WERI-Rb-1 (cell line): ENCODE measurements at regions not wholly inside any gene's neighbourhood (a gene's known extent, or its start where the extent isn't known, plus 50 kb on each side); places are given as distances from the start of the nearest gene placed in this dataset.

Experiments
- DNase-seq: peaks from one replicate; pipeline ENCODE4 v3.0.0-alpha.2; 2020
- H3K27ac ChIP-seq: fragments of 250-450 bp; sonication (Bioruptor Pico); 2 replicates; pipeline ENCODE4 v1.5.1; 2020; ENCODE audit warnings: mild to moderate bottlenecking, moderate library complexity
- H3K27me3 ChIP-seq: fragments of 250-450 bp; sonication (Bioruptor Pico); 2 replicates; pipeline ENCODE4 v1.5.1; 2021; ENCODE audit warnings: mild to moderate bottlenecking, low read depth, moderate library complexity; ENCODE audit not compliant: insufficient read depth, severe bottlenecking
- H3K36me3 ChIP-seq: fragments of 250-450 bp; sonication (Bioruptor Pico); 2 replicates; pipeline ENCODE4 v1.5.1; 2020; ENCODE audit warnings: mild to moderate bottlenecking, moderate library complexity
- H3K4me3 ChIP-seq: 2 replicates; pipeline ENCODE4 v1.5.1; 2011; ENCODE audit warnings: low read depth, mild to moderate bottlenecking, control low read depth, low read length
- H3K9me3 ChIP-seq: fragments of 250-450 bp; sonication (Bioruptor Pico); 2 replicates; pipeline ENCODE4 v1.5.1; 2021; ENCODE audit warnings: mild to moderate bottlenecking, moderate library complexity; ENCODE audit not compliant: severe bottlenecking
- TF ChIP-seq, protein P1 (sequence below): IDR thresholded peaks from 2 replicates; pipeline ENCODE4 v1.5.1; 2011; ENCODE audit warnings: low read depth, mild to moderate bottlenecking, control low read depth, inconsistent platforms, low read length

DNA sequence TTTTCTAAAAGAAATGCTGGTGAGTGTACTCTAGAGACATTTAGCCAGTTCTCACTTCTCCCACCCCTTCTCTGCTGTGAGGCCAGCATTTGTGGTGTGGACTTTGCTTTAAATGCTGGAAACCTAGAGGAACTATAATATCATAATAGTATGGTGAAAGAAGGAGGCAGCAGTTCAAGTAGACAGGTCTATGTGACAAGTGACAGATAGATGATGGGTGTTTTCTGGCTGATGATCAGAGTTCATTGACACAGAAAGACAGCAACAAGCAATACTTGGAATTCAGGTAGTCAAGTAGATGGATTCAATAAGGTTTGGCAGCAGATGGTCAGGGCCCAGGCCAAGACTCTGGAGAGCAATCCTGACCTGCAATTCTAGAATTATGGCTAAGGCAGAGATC lies 317.5 kb downstream of the PCDH7 start:
- TF ChIP-seq, protein P1, sequence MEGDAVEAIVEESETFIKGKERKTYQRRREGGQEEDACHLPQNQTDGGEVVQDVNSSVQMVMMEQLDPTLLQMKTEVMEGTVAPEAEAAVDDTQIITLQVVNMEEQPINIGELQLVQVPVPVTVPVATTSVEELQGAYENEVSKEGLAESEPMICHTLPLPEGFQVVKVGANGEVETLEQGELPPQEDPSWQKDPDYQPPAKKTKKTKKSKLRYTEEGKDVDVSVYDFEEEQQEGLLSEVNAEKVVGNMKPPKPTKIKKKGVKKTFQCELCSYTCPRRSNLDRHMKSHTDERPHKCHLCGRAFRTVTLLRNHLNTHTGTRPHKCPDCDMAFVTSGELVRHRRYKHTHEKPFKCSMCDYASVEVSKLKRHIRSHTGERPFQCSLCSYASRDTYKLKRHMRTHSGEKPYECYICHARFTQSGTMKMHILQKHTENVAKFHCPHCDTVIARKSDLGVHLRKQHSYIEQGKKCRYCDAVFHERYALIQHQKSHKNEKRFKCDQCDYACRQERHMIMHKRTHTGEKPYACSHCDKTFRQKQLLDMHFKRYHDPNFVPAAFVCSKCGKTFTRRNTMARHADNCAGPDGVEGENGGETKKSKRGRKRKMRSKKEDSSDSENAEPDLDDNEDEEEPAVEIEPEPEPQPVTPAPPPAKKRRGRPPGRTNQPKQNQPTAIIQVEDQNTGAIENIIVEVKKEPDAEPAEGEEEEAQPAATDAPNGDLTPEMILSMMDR = no peak
- no peak overlapping the region for H3K27ac ChIP-seq
- H3K36me3 ChIP-seq = no peaks in the 10 kb centered on the region
- no peak for DNase-seq
- no peaks in the 10 kb centered on the region for H3K27me3 ChIP-seq
- no peaks in the 10 kb centered on the region for H3K9me3 ChIP-seq
- no peak overlapping the region for H3K4me3 ChIP-seq

DNA sequence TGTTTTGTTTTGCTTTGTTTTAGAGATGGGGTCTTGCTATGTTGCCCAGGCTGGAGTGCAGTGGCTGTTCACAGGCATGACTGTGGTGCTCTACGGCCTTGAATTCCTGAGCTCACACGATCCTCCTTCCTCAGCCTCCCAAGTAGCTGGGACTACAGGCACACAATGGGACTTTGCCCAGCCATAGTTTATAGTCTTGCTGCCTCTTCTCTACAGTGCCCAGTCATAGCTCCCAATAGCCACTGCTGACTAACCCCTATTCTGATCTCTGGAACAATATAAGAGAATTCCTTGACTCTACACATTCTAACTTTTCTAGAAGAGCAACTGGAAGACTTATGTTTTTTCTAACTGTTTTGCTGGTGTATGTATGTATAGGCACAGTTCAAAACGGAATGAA lies 319.2 kb downstream of the PCDH7 start:
- Histone ChIP-seq H3K36me3 (no peaks in the 10 kb centered on the region), H3K9me3 (no peaks in the 10 kb centered on the region), H3K27me3 (no peaks in the 10 kb centered on the region), H3K4me3 (no peak overlapping the region), H3K27ac (no peak overlapping the region)
- TF ChIP-seq, protein P1 = no peak
- no peak for DNase-seq

DNA sequence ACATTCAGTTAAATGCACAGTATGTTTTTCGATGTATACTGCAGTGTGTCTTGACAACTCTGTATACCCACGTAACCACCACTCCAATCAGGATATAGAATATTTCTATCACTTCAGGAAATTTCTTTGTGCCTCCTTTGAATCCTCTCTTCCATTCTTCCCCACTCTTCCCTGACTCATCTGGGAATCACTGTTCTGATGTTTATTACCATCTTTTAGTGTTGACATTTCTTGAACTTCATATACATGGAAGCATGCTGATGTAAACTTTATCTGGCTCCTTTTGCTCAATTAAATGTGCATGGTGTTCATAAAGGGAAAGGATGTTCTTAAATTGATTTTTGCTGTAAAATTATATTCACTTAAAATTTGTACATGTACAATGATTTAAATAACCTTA lies 319.9 kb downstream of the PCDH7 start:
- DNase-seq = no peak
- no peaks in the 10 kb centered on the region for H3K27me3 ChIP-seq
- TF ChIP-seq, protein P1 = no peak
- H3K9me3 ChIP-seq = no peaks in the 10 kb centered on the region
- H3K36me3 ChIP-seq = no peaks in the 10 kb centered on the region
- no peak overlapping the region for H3K4me3 ChIP-seq
- H3K27ac ChIP-seq = no peak overlapping the region

DNA sequence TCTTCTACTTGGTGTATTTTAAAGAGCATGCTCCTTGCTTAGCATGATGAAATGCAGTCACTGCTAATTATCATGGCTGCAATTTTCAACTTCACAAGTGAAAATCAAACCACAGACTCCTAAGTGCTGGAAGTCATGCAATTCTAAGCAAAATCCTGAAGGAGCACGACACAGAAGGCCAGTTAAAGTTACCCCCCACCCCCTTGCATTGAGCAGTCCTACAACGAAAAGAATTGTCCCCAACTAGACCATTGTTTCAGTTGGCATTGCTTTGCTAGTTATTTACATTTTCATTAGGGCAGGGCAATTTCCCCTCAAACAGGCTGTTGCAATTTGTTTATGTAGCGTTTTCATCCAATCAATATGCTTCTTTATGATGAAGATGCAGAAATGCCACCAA lies 321.2 kb downstream of the PCDH7 start:
- H3K27ac ChIP-seq = no peak overlapping the region
- no peak for DNase-seq
- H3K27me3 ChIP-seq = no peaks in the 10 kb centered on the region
- H3K9me3 ChIP-seq = no peaks in the 10 kb centered on the region
- TF ChIP-seq, protein P1 = no peak
- H3K4me3 ChIP-seq = no peak overlapping the region
- no peaks in the 10 kb centered on the region for H3K36me3 ChIP-seq

DNA sequence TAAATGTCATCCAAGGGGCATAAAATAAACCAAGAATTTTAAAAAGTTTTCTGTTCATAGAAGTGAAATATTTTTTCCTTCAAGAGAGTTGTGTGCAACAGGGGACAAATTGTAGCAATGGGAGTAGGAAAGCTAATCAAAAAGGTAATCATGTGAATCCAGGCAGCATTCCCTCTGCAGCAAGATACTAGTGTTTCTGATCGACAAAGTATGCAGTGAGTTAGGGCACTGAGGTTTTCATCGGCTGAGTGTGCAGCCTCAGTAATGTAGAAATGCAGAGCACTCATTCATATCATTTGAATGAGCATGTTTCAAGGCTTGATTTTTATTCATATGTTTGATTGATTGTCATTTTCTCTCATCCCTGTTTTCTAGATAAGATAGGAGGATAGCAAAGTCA lies 321.7 kb downstream of the PCDH7 start:
- TF ChIP-seq, protein P1 = no peak
- Histone ChIP-seq H3K36me3 (no peaks in the 10 kb centered on the region), H3K4me3 (no peak overlapping the region), H3K27ac (no peak overlapping the region), H3K9me3 (no peaks in the 10 kb centered on the region), H3K27me3 (no peaks in the 10 kb centered on the region)
- no peak for DNase-seq

DNA sequence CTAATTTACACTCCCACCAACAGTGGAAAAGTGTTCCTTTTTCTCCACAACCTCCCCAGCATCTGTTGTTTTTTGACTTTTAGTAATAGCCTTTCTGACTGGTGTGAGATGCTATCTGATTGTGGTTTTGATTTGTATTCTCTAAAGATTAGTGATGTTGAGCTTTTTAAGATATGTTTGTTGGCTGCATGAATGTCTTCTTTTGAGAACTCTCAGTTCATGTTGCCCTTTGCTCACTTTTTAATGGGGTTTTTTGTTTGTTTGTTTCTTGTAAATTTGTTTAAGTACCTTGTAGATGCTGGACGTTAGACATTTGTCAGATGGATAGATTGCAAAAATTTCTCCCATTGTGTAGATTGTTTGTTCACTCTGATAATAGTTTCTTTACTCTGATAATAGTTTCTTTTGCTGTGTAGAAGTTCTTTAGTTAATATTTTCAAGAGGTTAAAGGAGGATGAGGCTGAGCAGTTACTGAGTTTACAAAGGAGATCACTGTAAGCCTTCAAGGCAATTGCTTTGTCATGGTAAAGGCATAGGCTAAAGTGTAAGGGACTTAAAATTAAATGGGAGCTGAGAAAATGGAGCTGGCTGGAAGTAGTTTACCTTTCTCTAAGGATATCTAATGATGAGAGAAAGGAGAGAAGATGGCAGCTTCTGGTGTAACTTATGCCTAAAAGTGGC lies 323.4 kb downstream of the PCDH7 start:
- H3K4me3 ChIP-seq = no peak overlapping the region
- no peak for DNase-seq
- no peaks in the 10 kb centered on the region for H3K9me3 ChIP-seq
- H3K36me3 ChIP-seq = no peaks in the 10 kb centered on the region
- TF ChIP-seq, protein P1 = no peak
- H3K27me3 ChIP-seq = no peaks in the 10 kb centered on the region
- no peak overlapping the region for H3K27ac ChIP-seq
